Neural progenitor cell (in vitro differentiated cells): ENCODE measurements at regions not wholly inside any gene's neighbourhood (a gene's known extent, or its start where the extent isn't known, plus 50 kb on each side); places are given as distances from the start of the nearest gene placed in this dataset.

ENCODE experiments used
- DNase-seq: peaks from one replicate; pipeline ENCODE4 v3.0.0-alpha.2; 2016; ENCODE audit warnings: low spot score
- H2AFZ ChIP-seq: fragments of 200-600 bp; sonication (generic); replicated peaks from 2 replicates; pipeline ENCODE4 v1.6.1; 2016; ENCODE audit warnings: antibody characterized with exemption
- H3F3A ChIP-seq: fragments of 200-600 bp; sonication (generic); 2 replicates; pipeline ENCODE4 v1.6.1; 2016; ENCODE audit warnings: antibody characterized with exemption, low read depth
- H3K27ac ChIP-seq: fragments of 200-600 bp; sonication (generic); 2 replicates; pipeline ENCODE4 v1.5.1; 2016; ENCODE audit warnings: mild to moderate bottlenecking
- H3K27me3 ChIP-seq: fragments of 200-600 bp; sonication (generic); 2 replicates; pipeline ENCODE4 v1.6.1; 2016; ENCODE audit warnings: mild to moderate bottlenecking, moderate library complexity
- H3K36me3 ChIP-seq: fragments of 200-600 bp; sonication (generic); 2 replicates; pipeline ENCODE4 v1.5.1; 2016
- H3K4me1 ChIP-seq: fragments of 200-600 bp; sonication (generic); 2 replicates; pipeline ENCODE4 v1.6.1; 2016; ENCODE audit warnings: mixed run types
- H3K4me2 ChIP-seq: fragments of 200-600 bp; sonication (generic); 2 replicates; pipeline ENCODE4 v1.6.1; 2016
- H3K4me3 ChIP-seq: fragments of 200-600 bp; sonication (generic); 2 replicates; pipeline ENCODE4 v1.5.1; 2016
- H3K79me2 ChIP-seq: fragments of 200-600 bp; sonication (generic); 2 replicates; pipeline ENCODE4 v1.6.1; 2016; ENCODE audit warnings: low read depth
- H3K9ac ChIP-seq: fragments of 200-600 bp; sonication (generic); 2 replicates; pipeline ENCODE4 v1.6.1; 2016
- H3K9me3 ChIP-seq: fragments of 200-600 bp; sonication (generic); 2 replicates; pipeline ENCODE4 v1.5.1; 2016; ENCODE audit warnings: low read depth
- H4K20me1 ChIP-seq: fragments of 200-600 bp; sonication (generic); 2 replicates; pipeline ENCODE4 v1.6.1; 2016; ENCODE audit warnings: low read depth
- H3K27ac Mint-ChIP-seq: 3 replicates; pipeline ENCODE4 v1.8.0; 2021; ENCODE audit warnings: mixed read lengths
- H3K27me3 Mint-ChIP-seq: 2 replicates; pipeline ENCODE4 v1.8.0; 2022; ENCODE audit warnings: low read depth, mild to moderate bottlenecking, inconsistent platforms, moderate library complexity, mixed read lengths; ENCODE audit not compliant: insufficient read depth
- H3K36me3 Mint-ChIP-seq: 3 replicates; pipeline ENCODE4 v1.8.0; 2021; ENCODE audit warnings: mixed read lengths
- H3K4me1 Mint-ChIP-seq: 3 replicates; pipeline ENCODE4 v1.8.0; 2021; ENCODE audit warnings: mixed read lengths
- H3K4me3 Mint-ChIP-seq: 3 replicates; pipeline ENCODE4 v1.8.0; 2021; ENCODE audit warnings: mild to moderate bottlenecking, moderate library complexity, mixed read lengths
- H3K9me3 Mint-ChIP-seq: 3 replicates; pipeline ENCODE4 v1.8.0; 2020; ENCODE audit warnings: mixed read lengths
- CTCF ChIP-seq: fragments of 200-600 bp; sonication (generic); IDR thresholded peaks from 2 replicates; pipeline ENCODE4 v1.5.1; 2017; ENCODE audit warnings: antibody characterized with exemption, mild to moderate bottlenecking
- EZH2 ChIP-seq: fragments of 200-600 bp; sonication (generic); IDR thresholded peaks from 2 replicates; pipeline ENCODE4 v1.6.1; 2017; ENCODE audit warnings: antibody characterized with exemption, mild to moderate bottlenecking, moderate library complexity
- EZH2phosphoT487 ChIP-seq: fragments of 200-600 bp; sonication (generic); IDR thresholded peaks from 2 replicates; pipeline ENCODE4 v1.6.1; 2017; ENCODE audit warnings: antibody characterized with exemption

- Mint-ChIP-seq H3K9me3 (peaks cover 3% of the 10 kb centered on the region), H3K4me1 (no peaks in the 10 kb centered on the region), H3K36me3 (no peaks in the 10 kb centered on the region), H3K4me3 (no peak overlapping the region), H3K27me3 (no peaks in the 10 kb centered on the region), H3K27ac (no peak overlapping the region)
- DNase-seq: no peak
- Histone ChIP-seq H3K36me3 (no peaks in the 10 kb centered on the region), H3K27me3 (no peaks in the 10 kb centered on the region), H4K20me1 (no peaks in the 10 kb centered on the region), H3F3A (no peaks in the 10 kb centered on the region), H3K4me3 (no peak overlapping the region), H2AFZ (no peak overlapping the region), H3K4me1 (no peaks in the 10 kb centered on the region), H3K4me2 (no peak overlapping the region), H3K9me3 (no peaks in the 10 kb centered on the region), H3K27ac (no peak overlapping the region), H3K79me2 (no peaks in the 10 kb centered on the region), H3K9ac (no peak overlapping the region)
- TF ChIP-seq CTCF (no peak), EZH2 (no peak), EZH2phosphoT487 (no peak)
These were observed 341.7 kb upstream of the CHORDC1 start for GRCh38 chr11:90564531-90564930.

- Histone ChIP-seq H3K4me3 (no peak overlapping the region), H3K79me2 (no peaks in the 10 kb centered on the region), H3F3A (no peaks in the 10 kb centered on the region), H3K4me2 (no peak overlapping the region), H3K9ac (no peak overlapping the region), H4K20me1 (no peaks in the 10 kb centered on the region), H3K4me1 (no peaks in the 10 kb centered on the region), H2AFZ (no peak overlapping the region), H3K27me3 (no peaks in the 10 kb centered on the region), H3K27ac (no peak overlapping the region), H3K36me3 (no peaks in the 10 kb centered on the region), H3K9me3 (no peaks in the 10 kb centered on the region)
- Mint-ChIP-seq H3K27me3 (no peaks in the 10 kb centered on the region), H3K9me3 (peaks cover 3% of the 10 kb centered on the region), H3K27ac (no peak overlapping the region), H3K4me3 (no peak overlapping the region), H3K36me3 (no peaks in the 10 kb centered on the region), H3K4me1 (no peaks in the 10 kb centered on the region)
- TF ChIP-seq EZH2phosphoT487 (no peak), EZH2 (no peak), CTCF (no peak)
- DNase-seq: no peak
These were observed 335.5 kb upstream of the CHORDC1 start for GRCh38 chr11:90558328-90558865.

GRCh38 chr11:90556606-90557005 is 333.8 kb upstream of the CHORDC1 start:
- Histone ChIP-seq H4K20me1 (no peaks in the 10 kb centered on the region), H3K9me3 (no peaks in the 10 kb centered on the region), H3K4me1 (no peaks in the 10 kb centered on the region), H3F3A (no peaks in the 10 kb centered on the region), H3K27me3 (no peaks in the 10 kb centered on the region), H3K9ac (no peak overlapping the region), H3K4me2 (no peak overlapping the region), H2AFZ (peak overlapping the region; percentile 36), H3K36me3 (no peaks in the 10 kb centered on the region), H3K27ac (no peak overlapping the region), H3K79me2 (no peaks in the 10 kb centered on the region), H3K4me3 (no peak overlapping the region)
- H3K27ac Mint-ChIP-seq: no peak overlapping the region
- peaks cover 3% of the 10 kb centered on the region for H3K9me3 Mint-ChIP-seq
- no peaks in the 10 kb centered on the region for H3K27me3 Mint-ChIP-seq
- no peak for TF ChIP-seq EZH2
- TF ChIP-seq CTCF: no peak
- no peak for TF ChIP-seq EZH2phosphoT487
- no peaks in the 10 kb centered on the region for H3K4me1 Mint-ChIP-seq
- H3K4me3 Mint-ChIP-seq: no peak overlapping the region
- no peaks in the 10 kb centered on the region for H3K36me3 Mint-ChIP-seq
- no peak for DNase-seq
